HL-60 (cell line): ENCODE measurements at regions not wholly inside any gene's neighbourhood (a gene's known extent, or its start where the extent isn't known, plus 50 kb on each side); places are given as distances from the start of the nearest gene placed in this dataset.
A peak's percentile ranks its signal among the peaks of the same experiment; 100 is the strongest.

Source experiments
- DNase-seq, 2 experiments: peaks; one replicate each; pipeline ENCODE4 v3.0.0-alpha.2; 2010 to 2020; ENCODE audit warnings: low read depth in 1 of 2, low spot score in 1 of 2
- H3K27ac ChIP-seq: fragments of 250-450 bp; sonication (Bioruptor Pico); replicated peaks from 2 replicates; pipeline ENCODE4 v1.5.1; 2020; ENCODE audit warnings: mild to moderate bottlenecking, moderate library complexity
- H3K27me3 ChIP-seq: fragments of 250-450 bp; sonication (Bioruptor Pico); 2 replicates; pipeline ENCODE4 v1.5.1; 2021; ENCODE audit warnings: mild to moderate bottlenecking, moderate library complexity; ENCODE audit not compliant: insufficient read depth, poor library complexity, severe bottlenecking
- H3K4me3 ChIP-seq: replicated peaks from 2 replicates; pipeline ENCODE4 v1.5.1; 2011; ENCODE audit warnings: mild to moderate bottlenecking, control low read depth, low read length; ENCODE audit not compliant: insufficient read depth
- CTCF ChIP-seq: IDR thresholded peaks from one replicate; pipeline ENCODE4 v1.5.1; 2011; ENCODE audit warnings: low read length, control low read depth, inconsistent platforms; ENCODE audit not compliant: insufficient read depth
- GABPA ChIP-seq: IDR thresholded peaks from 2 replicates; pipeline ENCODE4 v1.6.1; 2012; ENCODE audit warnings: low read depth
- POLR2AphosphoS5 ChIP-seq: IDR thresholded peaks from 2 replicates; pipeline ENCODE4 v1.6.1; 2012; ENCODE audit warnings: low read depth
- REST ChIP-seq: IDR thresholded peaks from 2 replicates; pipeline ENCODE4 v1.6.1; 2012; ENCODE audit warnings: low read depth; ENCODE audit not compliant: insufficient replicate concordance
- SPI1 ChIP-seq: IDR thresholded peaks from 2 replicates; pipeline ENCODE4 v1.6.1; 2012; ENCODE audit warnings: low read depth, mild to moderate bottlenecking, borderline replicate concordance

GRCh38 chr5:68965926-68966325, 127.9 kb upstream of the SLC30A5 start:
- Histone ChIP-seq H3K27ac (no peak overlapping the region), H3K27me3 (no peaks in the 10 kb centered on the region), H3K4me3 (no peak overlapping the region)
- TF ChIP-seq CTCF (no peak), SPI1 (no peak), POLR2AphosphoS5 (no peak), REST (no peak), GABPA (no peak)
- no peak for DNase-seq

GRCh38 chr5:68966596-68966995, 127.2 kb upstream of the SLC30A5 start:
- Histone ChIP-seq H3K27me3 (no peaks in the 10 kb centered on the region), H3K4me3 (no peak overlapping the region), H3K27ac (no peak overlapping the region)
- DNase-seq = no peak
- no peak for TF ChIP-seq CTCF
- TF ChIP-seq REST = no peak
- no peak for TF ChIP-seq GABPA
- no peak for TF ChIP-seq SPI1
- no peak for TF ChIP-seq POLR2AphosphoS5

GRCh38 chr5:68968429-68968828, 125.4 kb upstream of the SLC30A5 start:
- no peak for TF ChIP-seq GABPA
- TF ChIP-seq POLR2AphosphoS5 = no peak
- TF ChIP-seq CTCF = no peak
- no peak for TF ChIP-seq REST
- no peak for TF ChIP-seq SPI1
- no peak overlapping the region for H3K27ac ChIP-seq
- peak in 1 of 2 experiments; percentile 11 for DNase-seq
- H3K4me3 ChIP-seq = no peak overlapping the region
- no peaks in the 10 kb centered on the region for H3K27me3 ChIP-seq
